Panc1 (cell line): ENCODE measurements at regions not wholly inside any gene's neighbourhood (a gene's known extent, or its start where the extent isn't known, plus 50 kb on each side); places are given as distances from the start of the nearest gene placed in this dataset.

Experiments
- ATAC-seq: fragments of 200-7000 bp; cut with Tn5 transposase; 2 replicates; pipeline ENCODE4 v1.9.1; 2020; ENCODE audit warnings: mild to moderate bottlenecking, moderate library complexity
- BruUV-seq: library from RNA; stranded (reverse); fragments of 400-500 nt; replicated peaks from 2 replicates; lab custom pipeline; 2021; lab: Mats Ljungman, UMichigan
- CTCF ChIA-PET: fragments of 300-600 bp; sonication (Branson Sonifier 250); formaldehyde crosslinking; loops from one replicate; lab custom pipeline; 2022; ENCODE audit warnings: antibody characterized with exemption; lab: Charles Lee
- POLR2A ChIA-PET: fragments of 300-600 bp; sonication (Branson Sonifier 250); formaldehyde crosslinking; loops from one replicate; lab custom pipeline; 2022; ENCODE audit warnings: antibody characterized with exemption; lab: Charles Lee
- DNase-seq: peaks from one replicate; pipeline ENCODE4 v3.0.0-alpha.2; 2010; ENCODE audit warnings: low read depth, low spot score
- H3K27ac ChIP-seq: 2 replicates; pipeline ENCODE4 v1.5.1; 2011; ENCODE audit warnings: mild to moderate bottlenecking, low read length, inconsistent platforms
- H3K27me3 ChIP-seq: fragments of 200-500 bp; sonication (Bioruptor generic); 2 replicates; pipeline ENCODE4 v1.6.0; 2014; ENCODE audit warnings: low read length, inconsistent platforms; ENCODE audit not compliant: control insufficient read depth, insufficient read depth
- H3K36me3 ChIP-seq: fragments of 200-500 bp; sonication (Bioruptor generic); 2 replicates; pipeline ENCODE4 v1.5.1; 2014; ENCODE audit warnings: inconsistent platforms, mild to moderate bottlenecking, low read length, moderate library complexity; ENCODE audit not compliant: control insufficient read depth, insufficient read depth
- H3K4me1 ChIP-seq: 2 replicates; pipeline ENCODE4 v1.5.1; 2011; ENCODE audit warnings: inconsistent platforms, mild to moderate bottlenecking, low read length, moderate library complexity; ENCODE audit not compliant: control insufficient read depth, insufficient read depth
- H3K4me3 ChIP-seq, 2 experiments: 2 replicates each; pipeline ENCODE4 v1.5.1; 2011 to 2012; ENCODE audit warnings: low read depth in 2 of 2, low read length in 2 of 2, mild to moderate bottlenecking in 2 of 2, inconsistent platforms in 1 of 2, moderate library complexity in 1 of 2
- H3K9me3 ChIP-seq: fragments of 200-500 bp; sonication (Bioruptor generic); 2 replicates; pipeline ENCODE4 v1.5.1; 2014; ENCODE audit warnings: low read depth, mild to moderate bottlenecking, inconsistent platforms, low read length, moderate library complexity; ENCODE audit not compliant: control insufficient read depth, insufficient read depth
- POLR2AphosphoS5 ChIP-seq: IDR thresholded peaks from 2 replicates; pipeline ENCODE4 v1.6.1; 2012; ENCODE audit warnings: mild to moderate bottlenecking, low read depth, low read length, moderate library complexity
- SIN3A ChIP-seq: IDR thresholded peaks from 2 replicates; pipeline ENCODE4 v1.6.1; 2012; ENCODE audit warnings: low read depth, mild to moderate bottlenecking, low read length, moderate library complexity, borderline replicate concordance; ENCODE audit not compliant: insufficient read depth
- TCF7L2 ChIP-seq: IDR thresholded peaks from 2 replicates; pipeline ENCODE4 v1.6.1; 2011; ENCODE audit warnings: mild to moderate bottlenecking, low read depth, low read length, inconsistent platforms
- in situ Hi-C: cut with HindIII; loops from 2 replicates; pipeline ENCODE4 v1.10.0; 2016; ENCODE audit warnings: low sequenced_read_pairs, low pct_unique_long_range_greater_than_20kb
- intact Hi-C: fragments of 100-400 bp; cut with micrococcal nuclease; formaldehyde crosslinking; loops from one replicate; pipeline ENCODE4 v1.10.0; 2022; ENCODE audit not compliant: unreplicated experiment
- TF ChIP-seq, protein P1 (sequence below): fragments of 450-650 bp; IDR thresholded peaks from 2 replicates; pipeline ENCODE4 v1.5.1; 2017; ENCODE audit warnings: mild to moderate bottlenecking
- TF ChIP-seq, protein P2 (sequence below), 2 experiments: IDR thresholded peaks; 2 replicates each; pipeline ENCODE4 v1.6.1; 2011 to 2012; ENCODE audit warnings: low read depth in 2 of 2, control low read depth in 1 of 2, low read length in 1 of 2, mild to moderate bottlenecking in 1 of 2, moderate library complexity in 1 of 2; ENCODE audit not compliant: insufficient read depth in 1 of 2

DNA sequence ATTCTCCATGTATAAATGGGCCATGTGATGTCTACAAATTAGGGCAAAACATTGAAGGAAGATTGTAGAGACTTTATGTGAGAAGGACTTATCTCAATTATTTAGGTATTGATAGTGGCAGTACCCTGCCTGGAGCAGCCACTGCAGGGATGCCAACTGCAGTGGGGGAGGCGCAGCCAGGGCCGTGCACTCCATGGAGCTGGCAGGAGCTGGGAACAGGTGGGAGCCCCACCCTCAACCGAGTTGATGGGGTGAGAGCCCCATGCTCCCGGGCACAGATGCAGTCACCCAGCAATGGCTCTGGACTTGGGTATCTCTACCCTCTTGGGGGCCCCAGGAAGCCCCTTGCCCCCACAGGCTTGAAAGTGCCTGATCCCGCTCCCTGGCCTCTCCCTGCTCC, 564.3 kb downstream of the SLC4A3 start:
- no peaks in the 10 kb centered on the region for H3K4me1 ChIP-seq
- no peak overlapping the region for H3K27ac ChIP-seq
- no peaks in the 10 kb centered on the region for H3K36me3 ChIP-seq
- no peaks in the 10 kb centered on the region for H3K9me3 ChIP-seq
- TF ChIP-seq SIN3A: no peak
- TF ChIP-seq, protein P1, sequence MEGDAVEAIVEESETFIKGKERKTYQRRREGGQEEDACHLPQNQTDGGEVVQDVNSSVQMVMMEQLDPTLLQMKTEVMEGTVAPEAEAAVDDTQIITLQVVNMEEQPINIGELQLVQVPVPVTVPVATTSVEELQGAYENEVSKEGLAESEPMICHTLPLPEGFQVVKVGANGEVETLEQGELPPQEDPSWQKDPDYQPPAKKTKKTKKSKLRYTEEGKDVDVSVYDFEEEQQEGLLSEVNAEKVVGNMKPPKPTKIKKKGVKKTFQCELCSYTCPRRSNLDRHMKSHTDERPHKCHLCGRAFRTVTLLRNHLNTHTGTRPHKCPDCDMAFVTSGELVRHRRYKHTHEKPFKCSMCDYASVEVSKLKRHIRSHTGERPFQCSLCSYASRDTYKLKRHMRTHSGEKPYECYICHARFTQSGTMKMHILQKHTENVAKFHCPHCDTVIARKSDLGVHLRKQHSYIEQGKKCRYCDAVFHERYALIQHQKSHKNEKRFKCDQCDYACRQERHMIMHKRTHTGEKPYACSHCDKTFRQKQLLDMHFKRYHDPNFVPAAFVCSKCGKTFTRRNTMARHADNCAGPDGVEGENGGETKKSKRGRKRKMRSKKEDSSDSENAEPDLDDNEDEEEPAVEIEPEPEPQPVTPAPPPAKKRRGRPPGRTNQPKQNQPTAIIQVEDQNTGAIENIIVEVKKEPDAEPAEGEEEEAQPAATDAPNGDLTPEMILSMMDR: no peak
- no peak for TF ChIP-seq TCF7L2
- DNase-seq (no peak), ATAC-seq (no peak)
- H3K4me3 ChIP-seq: no peak overlapping the region
- intact Hi-C loops: no loop called here
- in situ Hi-C loops: no loop called here
- no TSS peak for BruUV-seq
- ChIA-PET CTCF (no interaction called here), POLR2A (no interaction called here)
- no peaks in the 10 kb centered on the region for H3K27me3 ChIP-seq

DNA sequence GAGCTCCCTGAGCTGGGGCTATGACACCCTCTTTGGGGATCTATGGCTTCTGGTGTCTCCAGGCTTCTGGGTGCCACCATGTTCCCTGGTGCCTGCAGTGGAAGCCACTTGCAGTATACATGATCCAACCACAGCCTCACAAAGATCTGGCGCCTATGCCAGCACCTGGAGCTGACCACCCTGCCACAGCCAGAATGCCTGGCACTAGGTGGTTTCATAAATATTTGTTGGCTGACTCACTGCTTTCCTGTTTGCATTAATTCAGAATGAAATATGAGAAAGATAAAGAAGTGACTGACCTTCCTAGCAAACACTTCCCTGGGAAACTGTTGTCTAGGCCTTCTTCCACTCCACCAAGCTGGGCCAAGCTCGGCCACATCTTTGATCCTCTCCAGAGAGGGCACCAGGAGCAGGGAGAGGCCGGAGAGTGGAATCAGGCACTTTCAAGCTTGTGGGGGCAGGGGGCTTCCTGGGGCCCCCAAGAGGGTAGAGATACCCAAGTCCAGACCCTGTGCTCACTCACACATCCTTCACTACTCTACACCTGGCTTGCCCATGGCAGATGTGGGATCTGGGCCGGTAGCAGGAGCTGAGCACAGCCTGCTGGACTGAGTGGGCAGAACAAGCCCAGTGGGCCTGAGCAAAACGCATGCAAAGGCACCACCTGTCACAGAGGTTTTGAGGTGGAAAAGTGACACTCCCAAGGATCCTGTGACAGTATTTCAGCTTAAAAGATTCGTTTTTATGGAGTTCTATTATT, 565.7 kb downstream of the SLC4A3 start:
- TF ChIP-seq, protein P2, sequence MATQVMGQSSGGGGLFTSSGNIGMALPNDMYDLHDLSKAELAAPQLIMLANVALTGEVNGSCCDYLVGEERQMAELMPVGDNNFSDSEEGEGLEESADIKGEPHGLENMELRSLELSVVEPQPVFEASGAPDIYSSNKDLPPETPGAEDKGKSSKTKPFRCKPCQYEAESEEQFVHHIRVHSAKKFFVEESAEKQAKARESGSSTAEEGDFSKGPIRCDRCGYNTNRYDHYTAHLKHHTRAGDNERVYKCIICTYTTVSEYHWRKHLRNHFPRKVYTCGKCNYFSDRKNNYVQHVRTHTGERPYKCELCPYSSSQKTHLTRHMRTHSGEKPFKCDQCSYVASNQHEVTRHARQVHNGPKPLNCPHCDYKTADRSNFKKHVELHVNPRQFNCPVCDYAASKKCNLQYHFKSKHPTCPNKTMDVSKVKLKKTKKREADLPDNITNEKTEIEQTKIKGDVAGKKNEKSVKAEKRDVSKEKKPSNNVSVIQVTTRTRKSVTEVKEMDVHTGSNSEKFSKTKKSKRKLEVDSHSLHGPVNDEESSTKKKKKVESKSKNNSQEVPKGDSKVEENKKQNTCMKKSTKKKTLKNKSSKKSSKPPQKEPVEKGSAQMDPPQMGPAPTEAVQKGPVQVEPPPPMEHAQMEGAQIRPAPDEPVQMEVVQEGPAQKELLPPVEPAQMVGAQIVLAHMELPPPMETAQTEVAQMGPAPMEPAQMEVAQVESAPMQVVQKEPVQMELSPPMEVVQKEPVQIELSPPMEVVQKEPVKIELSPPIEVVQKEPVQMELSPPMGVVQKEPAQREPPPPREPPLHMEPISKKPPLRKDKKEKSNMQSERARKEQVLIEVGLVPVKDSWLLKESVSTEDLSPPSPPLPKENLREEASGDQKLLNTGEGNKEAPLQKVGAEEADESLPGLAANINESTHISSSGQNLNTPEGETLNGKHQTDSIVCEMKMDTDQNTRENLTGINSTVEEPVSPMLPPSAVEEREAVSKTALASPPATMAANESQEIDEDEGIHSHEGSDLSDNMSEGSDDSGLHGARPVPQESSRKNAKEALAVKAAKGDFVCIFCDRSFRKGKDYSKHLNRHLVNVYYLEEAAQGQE (IDR thresholded peaks at IDR 0.05; ENCODE audit: insufficient read depth in 1 of 2, low read depth in 2 of 2, low read length in 1 of 2): no peak
- no peak for TF ChIP-seq TCF7L2
- TF ChIP-seq POLR2AphosphoS5: no peak
- TF ChIP-seq, protein P1: no peak
- no peak for TF ChIP-seq SIN3A
- intact Hi-C loops (no loop called here), in situ Hi-C loops (no loop called here)
- no peak for DNase-seq
- H3K27ac ChIP-seq: no peak overlapping the region
- no peak overlapping the region for H3K4me3 ChIP-seq
- no peaks in the 10 kb centered on the region for H3K36me3 ChIP-seq
- no peaks in the 10 kb centered on the region for H3K27me3 ChIP-seq
- ChIA-PET CTCF (no interaction called here), POLR2A (no interaction called here)
- BruUV-seq: no TSS peak
- no peak for ATAC-seq
- H3K9me3 ChIP-seq: no peaks in the 10 kb centered on the region
- no peaks in the 10 kb centered on the region for H3K4me1 ChIP-seq
